ENCODE measurements at regions not wholly inside any gene's neighbourhood (a gene's known extent, or its start where the extent isn't known, plus 50 kb on each side); places are given as distances from the start of the nearest gene placed in this dataset.

DNA sequence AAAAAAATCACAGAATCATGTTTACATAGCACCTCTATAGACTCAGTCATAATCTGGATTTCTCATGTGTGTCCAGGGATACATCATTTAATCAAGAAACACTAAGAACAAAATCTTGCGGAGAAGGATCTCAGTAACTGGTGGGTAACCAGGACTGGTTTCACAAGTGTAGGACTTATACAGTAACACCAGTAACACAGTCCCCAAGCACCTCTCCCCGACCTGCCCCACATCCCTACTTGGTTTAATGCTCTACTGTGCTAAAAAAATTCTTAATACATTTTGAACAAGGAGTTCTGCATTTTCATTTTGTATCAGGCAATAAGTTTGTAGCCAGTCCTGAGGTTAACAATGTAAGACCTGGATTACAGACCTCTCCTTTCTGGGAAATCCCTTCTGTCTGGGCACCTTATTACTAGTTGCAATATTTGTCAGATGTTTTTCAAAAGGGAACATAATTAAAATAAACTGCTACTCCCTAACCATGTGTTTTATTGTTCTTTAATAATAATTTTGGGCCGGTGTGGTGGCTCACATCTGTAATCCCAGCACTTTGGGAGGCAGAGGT lies 57.6 kb upstream of the BBX start:
- Histone ChIP-seq H3K4me1 (ENCODE audit: control insufficient read depth, extremely low read depth, insufficient read depth, low read length) (no peaks in the 10 kb centered on the region), H3K4me3 (replicated peaks in 1 of 3; ENCODE audit: insufficient read depth in 1 of 3, low read depth in 1 of 3, low read length in 3 of 3) (no peak overlapping the region), H2AFZ (ENCODE audit: low read depth, low read length) (no peak overlapping the region), H3K36me3 (ENCODE audit: control insufficient read depth in 2 of 2, extremely low read depth in 1 of 2, insufficient read depth in 2 of 2, low read length in 2 of 2) (no peaks in the 10 kb centered on the region), H3K9ac (replicated peaks; ENCODE audit: extremely low read depth, insufficient read depth, low read length) (no peak overlapping the region), H4K20me1 (replicated peaks; ENCODE audit: control insufficient read depth, extremely low read depth, insufficient read depth, low read length) (no peaks in the 10 kb centered on the region), H3K27ac (ENCODE audit: insufficient read depth, low read depth, low read length) (no peak overlapping the region), H3K27me3 (ENCODE audit: control insufficient read depth in 2 of 2, insufficient read depth in 2 of 2, low read length in 2 of 2) (peaks cover 0 to 2% of the 10 kb centered on the region in 2 experiments), H3K9me1 (replicated peaks; ENCODE audit: control insufficient read depth, extremely low read depth, insufficient read depth, low read length) (no peaks in the 10 kb centered on the region), H3K79me2 (ENCODE audit: control insufficient read depth, insufficient read depth, low read length) (no peaks in the 10 kb centered on the region), H3K9me3 (replicated peaks; ENCODE audit: control insufficient read depth, insufficient read depth, low read length) (no peaks in the 10 kb centered on the region), H3K4me2 (ENCODE audit: insufficient read depth, low read length) (no peak overlapping the region)
- intact Hi-C loops (cut with micrococcal nuclease), result no loop called here
- FAIRE-seq, result no peak
- dilution Hi-C loops (cut with MboI; ENCODE audit: extremely low pct_ligation_motif_present, low sequenced_read_pairs), result no loop called here
- BruUV-seq (replicated peaks), result no TSS peak
- TF ChIP-seq, protein P1, sequence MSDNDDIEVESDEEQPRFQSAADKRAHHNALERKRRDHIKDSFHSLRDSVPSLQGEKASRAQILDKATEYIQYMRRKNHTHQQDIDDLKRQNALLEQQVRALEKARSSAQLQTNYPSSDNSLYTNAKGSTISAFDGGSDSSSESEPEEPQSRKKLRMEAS (IDR thresholded peaks at IDR 0.05; ENCODE audit: insufficient read depth, insufficient read length), result no peak
- no peak for TF ChIP-seq EZH2 (IDR thresholded peaks at IDR 0.05; ENCODE audit: borderline replicate concordance, low read depth, low read length, severe bottlenecking)
- TF ChIP-seq POLR2A (IDR thresholded peaks at IDR 0.05; ENCODE audit: low read depth, low read length), result no peak
- TF ChIP-seq, protein P2, sequence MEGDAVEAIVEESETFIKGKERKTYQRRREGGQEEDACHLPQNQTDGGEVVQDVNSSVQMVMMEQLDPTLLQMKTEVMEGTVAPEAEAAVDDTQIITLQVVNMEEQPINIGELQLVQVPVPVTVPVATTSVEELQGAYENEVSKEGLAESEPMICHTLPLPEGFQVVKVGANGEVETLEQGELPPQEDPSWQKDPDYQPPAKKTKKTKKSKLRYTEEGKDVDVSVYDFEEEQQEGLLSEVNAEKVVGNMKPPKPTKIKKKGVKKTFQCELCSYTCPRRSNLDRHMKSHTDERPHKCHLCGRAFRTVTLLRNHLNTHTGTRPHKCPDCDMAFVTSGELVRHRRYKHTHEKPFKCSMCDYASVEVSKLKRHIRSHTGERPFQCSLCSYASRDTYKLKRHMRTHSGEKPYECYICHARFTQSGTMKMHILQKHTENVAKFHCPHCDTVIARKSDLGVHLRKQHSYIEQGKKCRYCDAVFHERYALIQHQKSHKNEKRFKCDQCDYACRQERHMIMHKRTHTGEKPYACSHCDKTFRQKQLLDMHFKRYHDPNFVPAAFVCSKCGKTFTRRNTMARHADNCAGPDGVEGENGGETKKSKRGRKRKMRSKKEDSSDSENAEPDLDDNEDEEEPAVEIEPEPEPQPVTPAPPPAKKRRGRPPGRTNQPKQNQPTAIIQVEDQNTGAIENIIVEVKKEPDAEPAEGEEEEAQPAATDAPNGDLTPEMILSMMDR (IDR thresholded peaks at IDR 0.05; ENCODE audit: extremely low read depth in 1 of 2, insufficient read depth in 1 of 2, low read depth in 1 of 2, low read length in 2 of 2), result no peak
- TF ChIP-seq JUN (IDR thresholded peaks at IDR 0.05; ENCODE audit: borderline replicate concordance, insufficient read depth, insufficient read length, low read depth), result no peak
- TF ChIP-seq GATA2 (IDR thresholded peaks at IDR 0.05; ENCODE audit: insufficient read depth, insufficient read length, low read depth, low read length), result no peak
- TF ChIP-seq MYC (IDR thresholded peaks at IDR 0.05; ENCODE audit: low read depth, low read length), result no peak
- no peak for TF ChIP-seq FOS (IDR thresholded peaks at IDR 0.05; ENCODE audit: borderline replicate concordance, insufficient read depth, low read length)
- TF ChIP-seq POLR2AphosphoS5 (IDR thresholded peaks at IDR 0.05; ENCODE audit: insufficient read depth, low read depth, low read length), result no peak
- DNase-seq (ENCODE audit: low read depth, low spot score), result no peak
- CTCF ChIA-PET, result no interaction called here
- POLR2A ChIA-PET, result no interaction called here

Data from endothelial cell of umbilical vein (primary cell).